Astrocyte (in vitro differentiated cells and primary cell): ENCODE measurements at regions not wholly inside any gene's neighbourhood (a gene's known extent, or its start where the extent isn't known, plus 50 kb on each side); places are given as distances from the start of the nearest gene placed in this dataset.

Experiments used
- DNase-seq: peaks from one replicate; pipeline ENCODE4 v3.0.0-alpha.2; 2010; ENCODE audit warnings: low read depth
- FAIRE-seq: peaks from 2 replicates; lab custom pipeline; 2011; peaks lifted over from hg19 to GRCh38; lab: Jason Lieb, UNC
- H2AFZ ChIP-seq: 2 replicates; pipeline ENCODE4 v1.6.0; 2012; ENCODE audit warnings: low read depth, low read length, inconsistent platforms
- H3K27ac ChIP-seq: 2 replicates; pipeline ENCODE4 v1.5.1; 2011; ENCODE audit warnings: low read depth, low read length, inconsistent platforms
- H3K27me3 ChIP-seq: 2 replicates; pipeline ENCODE4 v1.6.0; 2011; ENCODE audit warnings: low read length, inconsistent platforms; ENCODE audit not compliant: insufficient read depth
- H3K36me3 ChIP-seq: 2 replicates; pipeline ENCODE4 v1.5.1; 2011; ENCODE audit warnings: low read length, inconsistent platforms; ENCODE audit not compliant: insufficient read depth
- H3K4me1 ChIP-seq: 2 replicates; pipeline ENCODE4 v1.5.1; 2011; ENCODE audit warnings: low read length, inconsistent platforms; ENCODE audit not compliant: insufficient read depth
- H3K4me2 ChIP-seq: 2 replicates; pipeline ENCODE4 v1.6.0; 2012; ENCODE audit warnings: low read length, inconsistent platforms
- H3K4me3 ChIP-seq: 2 replicates; pipeline ENCODE4 v1.5.1; 2011; ENCODE audit warnings: low read depth, mild to moderate bottlenecking, low read length, inconsistent platforms; ENCODE audit not compliant: insufficient read depth
- H3K79me2 ChIP-seq: 2 replicates; pipeline ENCODE4 v1.6.0; 2012; ENCODE audit warnings: mild to moderate bottlenecking, low read length, inconsistent platforms; ENCODE audit not compliant: insufficient read depth
- H3K9ac ChIP-seq: 2 replicates; pipeline ENCODE4 v1.6.0; 2012; ENCODE audit warnings: mild to moderate bottlenecking, low read length, inconsistent platforms
- H3K9me3 ChIP-seq: 2 replicates; pipeline ENCODE4 v1.5.1; 2012; ENCODE audit warnings: low read depth, mild to moderate bottlenecking, low read length, inconsistent platforms; ENCODE audit not compliant: insufficient read depth
- H4K20me1 ChIP-seq: 2 replicates; pipeline ENCODE4 v1.6.0; 2012; ENCODE audit warnings: low read length, inconsistent platforms; ENCODE audit not compliant: insufficient read depth
- H3K27ac Mint-ChIP-seq: one replicate; pipeline ENCODE4 v1.8.0; 2021; ENCODE audit warnings: mild to moderate bottlenecking, mixed read lengths; ENCODE audit not compliant: unreplicated experiment
- H3K27me3 Mint-ChIP-seq: one replicate; pipeline ENCODE4 v1.8.0; 2021; ENCODE audit warnings: low read depth, mixed read lengths; ENCODE audit not compliant: unreplicated experiment
- H3K36me3 Mint-ChIP-seq: one replicate; pipeline ENCODE4 v1.8.0; 2021; ENCODE audit warnings: low read depth, mixed read lengths; ENCODE audit not compliant: unreplicated experiment
- H3K4me1 Mint-ChIP-seq: one replicate; pipeline ENCODE4 v1.8.0; 2021; ENCODE audit warnings: low read depth, mixed read lengths; ENCODE audit not compliant: unreplicated experiment
- H3K4me3 Mint-ChIP-seq: one replicate; pipeline ENCODE4 v1.8.0; 2021; ENCODE audit warnings: mild to moderate bottlenecking, moderate library complexity, mixed read lengths; ENCODE audit not compliant: unreplicated experiment
- H3K9me3 Mint-ChIP-seq: one replicate; pipeline ENCODE4 v1.8.0; 2021; ENCODE audit warnings: mild to moderate bottlenecking, mixed read lengths; ENCODE audit not compliant: unreplicated experiment
- EZH2 ChIP-seq: IDR thresholded peaks from 2 replicates; pipeline ENCODE4 v1.6.1; 2012; ENCODE audit warnings: mild to moderate bottlenecking, low read length, inconsistent platforms; ENCODE audit not compliant: insufficient read depth
- TF ChIP-seq, protein P1 (sequence below): IDR thresholded peaks from 2 replicates; pipeline ENCODE4 v1.5.1; 2011; ENCODE audit warnings: low read depth, mild to moderate bottlenecking, inconsistent platforms, low read length, moderate library complexity; ENCODE audit not compliant: insufficient read depth

DNA sequence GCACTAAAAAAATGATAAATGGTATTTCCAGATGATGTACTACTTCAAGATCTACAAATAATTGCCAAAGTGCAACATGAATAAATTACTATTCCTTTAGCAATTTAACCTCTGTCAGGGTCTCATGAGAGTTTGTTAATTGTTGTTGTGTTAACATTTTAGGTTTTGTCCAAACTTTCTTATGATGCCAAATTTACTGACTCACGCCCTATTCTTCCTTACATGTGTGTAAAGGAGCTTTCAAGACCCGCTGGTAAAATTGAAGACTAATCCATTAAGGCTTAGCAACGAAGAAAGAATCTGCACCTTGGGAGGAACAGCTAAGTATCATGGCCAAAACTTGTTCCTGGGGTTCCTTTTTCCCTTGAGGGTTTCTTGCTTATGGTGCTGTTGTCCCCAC lies 252.7 kb upstream of the JADE1 start:
- Mint-ChIP-seq H3K27me3 (no peaks in the 10 kb centered on the region), H3K36me3 (peaks cover 2% of the 10 kb centered on the region), H3K4me3 (no peak overlapping the region), H3K27ac (no peak overlapping the region), H3K4me1 (peaks cover 50% of the 10 kb centered on the region), H3K9me3 (peaks cover 4% of the 10 kb centered on the region)
- H3K4me2 ChIP-seq = no peak overlapping the region
- H4K20me1 ChIP-seq = no peaks in the 10 kb centered on the region
- H3K9me3 ChIP-seq = no peaks in the 10 kb centered on the region
- DNase-seq = peak; percentile 49
- TF ChIP-seq EZH2 = no peak
- TF ChIP-seq, protein P1, sequence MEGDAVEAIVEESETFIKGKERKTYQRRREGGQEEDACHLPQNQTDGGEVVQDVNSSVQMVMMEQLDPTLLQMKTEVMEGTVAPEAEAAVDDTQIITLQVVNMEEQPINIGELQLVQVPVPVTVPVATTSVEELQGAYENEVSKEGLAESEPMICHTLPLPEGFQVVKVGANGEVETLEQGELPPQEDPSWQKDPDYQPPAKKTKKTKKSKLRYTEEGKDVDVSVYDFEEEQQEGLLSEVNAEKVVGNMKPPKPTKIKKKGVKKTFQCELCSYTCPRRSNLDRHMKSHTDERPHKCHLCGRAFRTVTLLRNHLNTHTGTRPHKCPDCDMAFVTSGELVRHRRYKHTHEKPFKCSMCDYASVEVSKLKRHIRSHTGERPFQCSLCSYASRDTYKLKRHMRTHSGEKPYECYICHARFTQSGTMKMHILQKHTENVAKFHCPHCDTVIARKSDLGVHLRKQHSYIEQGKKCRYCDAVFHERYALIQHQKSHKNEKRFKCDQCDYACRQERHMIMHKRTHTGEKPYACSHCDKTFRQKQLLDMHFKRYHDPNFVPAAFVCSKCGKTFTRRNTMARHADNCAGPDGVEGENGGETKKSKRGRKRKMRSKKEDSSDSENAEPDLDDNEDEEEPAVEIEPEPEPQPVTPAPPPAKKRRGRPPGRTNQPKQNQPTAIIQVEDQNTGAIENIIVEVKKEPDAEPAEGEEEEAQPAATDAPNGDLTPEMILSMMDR = no peak
- no peaks in the 10 kb centered on the region for H3K36me3 ChIP-seq
- H3K79me2 ChIP-seq = no peaks in the 10 kb centered on the region
- H3K4me1 ChIP-seq = peaks cover 30% of the 10 kb centered on the region
- no peak overlapping the region for H3K9ac ChIP-seq
- no peak overlapping the region for H3K27ac ChIP-seq
- no peaks in the 10 kb centered on the region for H3K27me3 ChIP-seq
- H3K4me3 ChIP-seq = no peak overlapping the region
- no peak for FAIRE-seq
- H2AFZ ChIP-seq = no peak overlapping the region

DNA sequence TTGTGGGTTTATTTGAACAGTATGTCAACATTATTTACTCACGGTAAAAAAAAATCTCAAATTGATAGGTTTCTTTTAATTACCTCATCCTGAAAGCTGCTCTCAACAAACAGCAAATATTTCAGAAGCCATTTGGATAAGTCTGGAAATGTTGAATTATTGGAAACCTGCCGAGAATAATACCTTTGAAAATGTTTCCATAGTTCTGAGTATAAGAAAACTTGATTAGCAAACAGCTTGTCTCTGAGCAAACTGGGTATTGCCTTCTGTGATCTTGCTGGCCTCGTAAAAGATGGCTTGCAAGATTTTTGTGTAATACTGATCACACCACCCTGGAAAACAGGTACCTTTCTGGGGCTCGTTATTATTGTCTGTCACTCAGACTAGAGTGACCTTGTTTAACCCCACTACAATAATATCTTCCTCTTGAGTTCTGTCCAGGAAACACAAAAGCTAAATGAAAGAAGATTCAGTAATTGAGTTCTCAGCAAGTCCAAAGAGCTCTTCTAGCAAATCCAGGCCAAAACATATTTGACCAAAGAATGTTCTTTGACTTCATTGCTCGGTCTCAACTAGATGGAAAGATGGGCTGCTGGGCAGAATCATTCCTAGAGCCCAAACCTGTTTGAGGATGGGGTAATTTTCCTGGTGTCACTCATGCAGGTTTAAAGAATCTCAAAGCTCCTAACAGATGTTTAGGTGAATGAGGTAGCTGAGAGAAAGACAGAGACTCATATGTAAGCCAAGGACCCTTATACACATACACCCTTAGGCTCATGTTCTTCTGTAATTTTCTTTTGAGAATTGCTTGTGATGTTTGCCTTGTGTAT lies 255.6 kb upstream of the JADE1 start:
- no peak for DNase-seq
- peak overlapping the region; percentile 88 for H3K9ac ChIP-seq
- H4K20me1 ChIP-seq = no peaks in the 10 kb centered on the region
- Mint-ChIP-seq H3K27ac (peak overlapping the region; percentile 98), H3K9me3 (peaks cover 11% of the 10 kb centered on the region), H3K27me3 (no peaks in the 10 kb centered on the region), H3K36me3 (peaks cover 5% of the 10 kb centered on the region), H3K4me1 (peaks cover 43% of the 10 kb centered on the region), H3K4me3 (no peak overlapping the region)
- H3K4me2 ChIP-seq = peak overlapping the region; percentile 84
- no peaks in the 10 kb centered on the region for H3K79me2 ChIP-seq
- H3K4me3 ChIP-seq = peak overlapping the region; percentile 56
- H3K9me3 ChIP-seq = no peaks in the 10 kb centered on the region
- H3K27me3 ChIP-seq = no peaks in the 10 kb centered on the region
- FAIRE-seq = peak; percentile 66
- H3K27ac ChIP-seq = peak overlapping the region; percentile 91
- H3K4me1 ChIP-seq = peaks cover 23% of the 10 kb centered on the region
- no peak overlapping the region for H2AFZ ChIP-seq
- TF ChIP-seq EZH2 = no peak
- TF ChIP-seq, protein P1 = no peak
- H3K36me3 ChIP-seq = no peaks in the 10 kb centered on the region

DNA sequence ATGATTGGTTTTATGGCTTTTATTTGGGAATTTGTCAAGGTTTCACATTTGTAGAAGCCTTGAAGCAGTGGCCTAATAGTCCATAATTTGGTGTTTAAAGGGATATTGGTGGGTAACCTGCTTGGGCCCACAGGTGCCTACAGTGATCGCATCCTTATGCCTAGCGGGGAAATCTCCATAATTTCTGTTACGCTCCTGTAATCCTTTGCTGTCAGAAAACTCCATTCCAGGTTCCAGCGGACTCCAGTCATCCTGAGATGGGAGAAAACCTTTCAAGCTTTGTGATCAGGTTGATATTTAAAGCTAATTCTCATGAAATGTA lies 257.0 kb upstream of the JADE1 start:
- FAIRE-seq (no peak), DNase-seq (no peak)
- no peaks in the 10 kb centered on the region for H3K9me3 ChIP-seq
- Mint-ChIP-seq H3K27ac (peak overlapping the region; percentile 98), H3K27me3 (no peaks in the 10 kb centered on the region), H3K9me3 (peaks cover 11% of the 10 kb centered on the region), H3K4me1 (peaks cover 37% of the 10 kb centered on the region), H3K4me3 (peak overlapping the region; percentile 34), H3K36me3 (peaks cover 2% of the 10 kb centered on the region)
- peak overlapping the region; percentile 72 for H2AFZ ChIP-seq
- H3K27ac ChIP-seq = peak overlapping the region; percentile 91
- no peaks in the 10 kb centered on the region for H3K27me3 ChIP-seq
- peak overlapping the region; percentile 88 for H3K9ac ChIP-seq
- H3K4me1 ChIP-seq = peaks cover 18% of the 10 kb centered on the region
- no peaks in the 10 kb centered on the region for H4K20me1 ChIP-seq
- peak overlapping the region; percentile 56 for H3K4me3 ChIP-seq
- H3K79me2 ChIP-seq = no peaks in the 10 kb centered on the region
- no peaks in the 10 kb centered on the region for H3K36me3 ChIP-seq
- TF ChIP-seq, protein P1 = no peak
- no peak for TF ChIP-seq EZH2
- peak overlapping the region; percentile 84 for H3K4me2 ChIP-seq
